GM11168 (cell line): ENCODE measurements at regions not wholly inside any gene's neighbourhood (a gene's known extent, or its start where the extent isn't known, plus 50 kb on each side); places are given as distances from the start of the nearest gene placed in this dataset.

Experiments
- in situ Hi-C: fragments of 300-500 bp; cut with MboI; formaldehyde crosslinking; loops from one replicate; pipeline ENCODE4 v1.12.0; 2022; ENCODE audit warnings: low sequenced_read_pairs; ENCODE audit not compliant: unreplicated experiment

DNA sequence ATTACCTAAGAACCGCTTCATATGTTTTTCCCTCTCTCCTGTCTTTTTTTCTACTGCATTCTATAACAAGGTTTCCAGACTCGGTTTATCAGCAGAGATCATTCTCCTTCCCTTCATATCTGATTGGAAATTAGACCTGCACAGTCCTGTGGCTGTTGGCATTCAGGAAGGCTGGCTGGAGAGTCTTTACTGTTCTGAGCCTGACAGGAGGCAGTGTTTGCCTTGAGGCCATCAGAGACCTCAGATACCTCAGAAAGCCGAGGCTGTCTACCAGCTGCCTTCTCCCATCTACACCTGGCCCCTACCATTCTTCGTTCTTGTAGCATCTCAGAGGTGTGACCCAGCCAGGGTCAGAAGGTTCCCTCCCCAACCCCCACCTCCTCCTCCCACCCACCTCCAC, 182.0 kb downstream of the CAND1 start:
- in situ Hi-C loops = no loop called here

DNA sequence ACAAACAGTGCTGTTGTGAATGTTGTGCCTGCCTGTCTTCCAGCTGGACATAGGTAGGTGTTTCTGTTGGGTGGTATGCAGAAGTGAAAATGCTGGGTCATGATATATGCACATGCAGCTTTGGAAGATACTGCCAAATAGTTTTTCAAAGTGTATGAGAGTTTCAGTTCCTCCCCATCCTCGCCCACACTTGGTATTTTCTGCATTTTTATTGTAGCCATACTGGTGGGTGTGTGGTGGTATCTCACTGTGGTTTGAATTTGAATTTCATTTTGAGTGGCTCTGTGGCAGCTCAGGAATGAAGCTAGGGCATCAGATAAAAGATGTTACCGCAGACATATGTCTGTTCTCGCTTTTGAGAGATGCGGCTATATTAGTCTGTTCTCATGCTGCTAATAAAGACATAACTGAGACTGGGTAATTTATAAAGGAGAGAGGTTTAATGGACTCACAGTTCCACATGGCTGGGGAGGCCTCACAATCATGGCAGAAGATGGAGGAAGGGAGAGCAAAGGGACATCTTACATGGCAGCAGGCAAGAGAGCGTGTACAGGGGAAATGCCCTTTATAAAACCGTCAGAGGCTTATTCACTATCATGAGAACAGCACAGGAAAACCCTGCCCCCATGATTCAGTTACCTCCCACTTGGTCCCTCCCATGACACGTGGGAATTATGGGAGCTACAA, 183.1 kb downstream of the CAND1 start:
- in situ Hi-C loops = no loop called here

- in situ Hi-C loops = no loop called here
Measured at GRCh38 chr12:67453191-67453590, 184.0 kb downstream of the CAND1 start.

DNA sequence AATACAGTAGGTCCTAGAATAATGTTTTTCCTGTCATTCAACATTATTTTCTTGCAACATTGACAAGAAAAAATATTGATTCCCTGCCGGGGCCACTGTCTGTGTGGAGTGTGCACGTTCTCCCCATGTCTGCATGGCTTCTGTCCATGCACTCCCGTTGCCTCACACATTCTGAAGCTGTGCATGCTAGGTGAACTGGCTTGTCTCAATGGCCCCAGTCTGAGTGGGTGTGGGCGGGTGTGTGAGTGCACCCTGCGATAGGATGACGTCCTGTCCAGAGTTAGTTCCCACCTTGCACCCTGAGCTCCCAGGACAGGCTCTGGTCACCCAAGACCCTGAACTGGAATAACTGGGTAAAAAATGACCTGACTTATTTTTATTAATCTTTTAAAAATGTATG, 186.1 kb downstream of the CAND1 start:
- in situ Hi-C loops = no loop called here

GRCh38 chr12:67456431-67456901, 187.3 kb downstream of the CAND1 start:
- in situ Hi-C loops = no loop called here

DNA sequence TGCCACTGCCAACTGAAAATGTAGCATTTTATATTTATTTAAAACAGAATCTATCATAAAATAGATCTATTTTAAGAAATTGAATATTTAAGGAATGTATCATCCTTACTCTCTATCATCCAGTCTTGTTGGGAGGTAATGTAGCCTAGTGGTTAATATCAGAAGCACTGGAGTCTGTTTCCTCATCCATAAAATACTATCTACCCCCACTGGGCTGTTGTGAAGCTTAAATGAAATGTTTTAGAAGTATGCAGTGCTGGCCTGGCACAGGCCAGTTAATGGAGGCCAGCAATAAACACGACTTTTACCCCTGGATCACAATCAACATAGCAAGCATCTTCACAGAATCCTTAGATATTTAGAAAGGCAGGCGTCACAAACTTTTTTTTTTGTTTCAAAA, 188.0 kb downstream of the CAND1 start:
- in situ Hi-C loops = no loop called here

GRCh38 chr12:67457778-67458665, 188.9 kb downstream of the CAND1 start:
- in situ Hi-C loops = no loop called here

GRCh38 chr12:67459173-67459572, 189.4 kb upstream of the DYRK2 start:
- in situ Hi-C loops = no loop called here

- in situ Hi-C loops = no loop called here
Measured at GRCh38 chr12:67459578-67459977, 189.0 kb upstream of the DYRK2 start.

DNA sequence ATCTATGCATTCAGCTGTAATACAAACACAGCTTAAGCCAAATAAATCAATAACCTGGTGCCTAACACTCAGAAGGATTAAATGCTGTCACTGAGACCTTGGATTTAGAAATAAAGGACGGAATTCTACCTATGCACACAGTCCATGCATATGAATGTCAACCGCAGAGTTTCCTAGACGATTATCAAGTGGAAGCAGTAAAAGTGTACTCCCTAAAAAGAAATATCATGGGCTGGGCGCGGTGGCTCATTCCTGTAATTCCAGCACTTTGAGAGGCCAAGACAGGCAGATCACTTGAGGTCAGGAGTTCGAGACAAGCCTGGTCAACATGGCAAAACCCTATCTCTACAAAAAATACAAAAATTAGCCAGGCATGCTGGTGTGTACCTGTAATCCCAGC, 188.2 kb upstream of the DYRK2 start:
- in situ Hi-C loops = no loop called here

DNA sequence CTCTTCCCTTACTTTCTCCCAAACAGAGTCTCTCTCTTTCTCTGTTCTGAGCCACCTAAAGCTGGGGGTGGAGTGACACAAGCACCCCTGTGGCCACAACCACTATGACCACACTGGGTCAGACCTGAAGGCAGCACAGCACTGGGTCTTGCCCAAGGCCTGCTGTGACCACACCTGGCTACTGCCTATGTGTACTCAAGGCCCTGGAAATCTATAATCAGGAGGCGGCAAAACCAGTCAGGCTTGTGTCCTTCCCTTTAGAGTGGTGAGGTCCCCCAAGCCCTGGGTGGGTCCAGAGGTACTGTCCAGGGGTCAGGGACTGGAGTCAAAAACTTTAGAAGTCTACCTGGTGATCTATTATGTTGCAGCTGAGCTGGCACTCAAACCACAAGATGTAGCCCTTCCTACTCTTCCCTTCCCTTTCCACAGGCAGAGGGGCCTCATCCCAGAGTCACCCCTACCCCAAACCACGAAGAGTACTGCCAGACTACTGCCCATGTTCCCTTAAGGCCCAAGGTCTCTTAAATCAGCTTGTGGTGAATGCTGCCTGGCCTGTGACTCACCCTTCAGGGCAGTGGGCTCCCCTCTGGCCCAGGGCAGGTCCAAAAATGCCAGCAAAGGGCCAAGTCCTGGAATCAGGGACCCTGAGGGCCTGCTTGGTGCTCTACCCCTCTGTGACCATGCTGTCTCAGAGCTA, 179.8 kb upstream of the DYRK2 start:
- in situ Hi-C loops = no loop called here

DNA sequence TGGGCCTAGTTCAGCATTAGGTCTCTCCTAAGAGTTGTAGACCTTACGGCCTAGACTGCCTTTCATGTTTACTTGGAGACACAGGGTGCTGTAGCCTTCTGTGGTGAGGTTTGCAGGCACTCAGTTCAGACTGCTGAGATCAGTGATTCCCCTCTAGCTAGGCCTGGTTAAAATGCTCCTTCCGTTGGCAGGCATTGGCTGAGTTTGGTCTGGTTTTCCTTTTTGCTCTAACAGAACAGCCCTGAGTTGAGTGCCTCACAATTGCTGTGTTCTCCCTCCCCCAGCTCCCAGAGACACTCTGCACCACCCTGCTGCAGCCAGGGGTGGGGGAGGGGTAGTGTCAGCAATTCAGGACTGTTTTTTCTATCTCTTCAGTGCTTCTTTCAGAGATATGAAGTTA, 178.9 kb upstream of the DYRK2 start:
- in situ Hi-C loops = no loop called here

DNA sequence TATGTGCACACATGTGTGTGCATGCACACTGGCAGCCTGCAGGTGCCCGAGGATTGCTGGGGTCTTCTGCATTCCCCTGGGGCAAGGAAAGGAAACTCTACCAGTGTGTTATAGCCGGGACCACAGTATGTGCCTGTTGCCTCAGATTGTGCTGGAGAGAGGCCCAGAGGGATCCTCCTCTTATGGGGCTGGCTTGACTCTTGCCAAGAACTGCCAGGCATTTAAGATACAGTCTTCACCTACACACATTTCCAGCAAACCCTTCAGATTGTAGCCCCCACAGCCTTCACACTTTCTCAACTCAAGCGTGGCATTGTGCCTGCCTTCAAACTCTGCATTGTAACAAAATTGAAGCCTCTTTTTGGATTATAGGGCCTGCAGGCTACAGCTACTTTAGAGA, 176.7 kb upstream of the DYRK2 start:
- in situ Hi-C loops = no loop called here

- in situ Hi-C loops = no loop called here
Measured at GRCh38 chr12:67472539-67472938, 176.0 kb upstream of the DYRK2 start.

- in situ Hi-C loops = no loop called here
Measured at GRCh38 chr12:67474934-67475620, 173.5 kb upstream of the DYRK2 start.

- in situ Hi-C loops = no loop called here
Measured at GRCh38 chr12:67475725-67476124, 172.8 kb upstream of the DYRK2 start.

DNA sequence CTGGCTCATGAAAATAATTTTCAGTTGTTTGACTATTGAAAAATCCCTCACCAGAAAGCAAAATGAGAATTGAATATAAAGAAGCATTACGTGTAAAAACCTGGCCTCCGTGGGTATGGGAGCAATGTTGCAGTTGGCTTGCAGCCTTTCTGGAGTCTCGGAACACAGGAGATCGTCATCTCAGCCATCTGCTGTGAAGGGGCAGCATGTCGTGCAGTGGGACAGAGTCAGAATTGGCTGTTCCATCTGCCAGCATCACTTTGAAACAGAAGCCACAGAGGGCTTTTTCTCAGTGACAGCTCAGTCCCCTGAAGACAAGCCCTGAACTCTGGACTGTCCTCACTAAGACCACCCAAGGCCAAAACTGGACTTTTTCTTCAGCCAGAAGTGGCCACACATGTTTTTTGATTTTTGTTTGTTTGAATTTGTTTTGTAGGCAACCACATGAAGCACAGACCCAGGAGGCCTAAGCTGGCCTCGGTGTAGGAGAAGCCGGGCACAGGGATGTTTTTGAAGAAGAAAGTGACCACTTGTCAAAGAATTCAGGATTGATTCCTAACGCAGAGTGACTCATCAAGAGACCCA, 170.8 kb upstream of the DYRK2 start:
- in situ Hi-C loops = no loop called here

DNA sequence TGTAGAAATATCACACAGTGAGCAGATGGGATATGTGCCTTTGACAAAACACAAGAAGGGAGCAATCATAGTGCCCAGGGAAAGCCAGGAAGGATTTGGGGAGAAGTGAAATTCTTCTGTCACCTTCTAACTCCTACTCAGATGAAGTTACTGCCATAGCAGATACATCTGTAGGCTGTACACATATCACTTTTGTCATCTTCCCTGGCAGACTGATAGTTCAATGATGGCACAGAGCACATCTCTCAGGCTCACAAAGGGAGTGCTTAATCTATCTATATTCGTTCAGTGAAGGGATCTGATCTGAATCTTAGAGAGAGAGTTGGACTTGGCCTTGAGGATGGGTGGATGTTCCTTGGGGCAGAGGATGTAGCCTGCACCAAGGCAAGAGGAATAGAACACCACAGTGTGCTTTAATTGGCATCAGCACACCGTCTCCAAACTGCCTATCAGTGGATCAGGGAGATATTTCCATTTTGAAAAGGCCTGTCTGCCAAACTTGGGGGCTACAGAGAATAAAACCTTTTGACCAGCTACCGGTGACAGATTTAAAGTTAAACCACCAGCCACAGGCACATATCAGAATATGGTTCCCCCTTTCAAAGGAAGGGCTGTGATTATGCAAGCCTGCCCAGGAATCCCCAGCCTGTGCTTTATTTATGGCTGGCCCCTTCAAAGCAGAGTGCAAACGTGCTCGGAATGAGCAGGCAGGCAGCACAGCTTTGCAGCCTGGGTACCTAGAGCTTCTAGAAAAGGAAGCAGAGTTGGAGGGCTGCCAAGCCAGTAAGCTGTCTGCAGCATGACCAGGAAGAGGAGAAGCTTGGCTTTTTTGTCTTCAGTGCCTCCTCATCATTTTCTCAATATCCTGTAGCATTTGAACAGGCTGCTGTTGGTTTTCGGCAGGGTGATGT, 165.5 kb upstream of the DYRK2 start:
- in situ Hi-C loops = no loop called here
